HFFc6 (cell line): ENCODE measurements at regions not wholly inside any gene's neighbourhood (a gene's known extent, or its start where the extent isn't known, plus 50 kb on each side); places are given as distances from the start of the nearest gene placed in this dataset.

Experiments
- DNase-seq: peaks from one replicate; pipeline ENCODE4 v3.0.0-alpha.2; 2018
- H3K27ac Mint-ChIP-seq: 2 replicates; pipeline ENCODE4 v1.8.0; 2020; ENCODE audit warnings: mild to moderate bottlenecking, mixed read lengths
- H3K27me3 Mint-ChIP-seq: 2 replicates; pipeline ENCODE4 v1.8.0; 2021; ENCODE audit warnings: mild to moderate bottlenecking, moderate library complexity, mixed read lengths; ENCODE audit not compliant: insufficient read depth
- H3K36me3 Mint-ChIP-seq: 2 replicates; pipeline ENCODE4 v1.8.0; 2021; ENCODE audit warnings: low read depth, mixed read lengths
- H3K4me1 Mint-ChIP-seq: 2 replicates; pipeline ENCODE4 v1.8.0; 2020; ENCODE audit warnings: low read depth, mixed read lengths
- H3K4me3 Mint-ChIP-seq: 2 replicates; pipeline ENCODE4 v1.8.0; 2020; ENCODE audit warnings: mild to moderate bottlenecking, moderate library complexity, mixed read lengths
- H3K9me3 Mint-ChIP-seq: 2 replicates; pipeline ENCODE4 v1.8.0; 2020; ENCODE audit warnings: mild to moderate bottlenecking, mixed read lengths
- CTCF ChIP-seq: fragments of 200-600 bp; sonication (generic); IDR thresholded peaks from 2 replicates; pipeline ENCODE4 v1.5.0; 2021; ENCODE audit warnings: antibody characterized with exemption, mild to moderate bottlenecking

- TF ChIP-seq CTCF: no peak
- DNase-seq: no peak
- H3K27ac Mint-ChIP-seq: no peak overlapping the region
- no peaks in the 10 kb centered on the region for H3K9me3 Mint-ChIP-seq
- no peaks in the 10 kb centered on the region for H3K36me3 Mint-ChIP-seq
- H3K27me3 Mint-ChIP-seq: no peaks in the 10 kb centered on the region; the same call in 1 of the 2 replicates
- no peak overlapping the region for H3K4me3 Mint-ChIP-seq
- H3K4me1 Mint-ChIP-seq: peaks cover 14% of the 10 kb centered on the region
These were observed 644.3 kb downstream of the IRS1 start for GRCh38 chr2:226155093-226155875.

- TF ChIP-seq CTCF: no peak
- Mint-ChIP-seq H3K9me3 (no peaks in the 10 kb centered on the region), H3K36me3 (no peaks in the 10 kb centered on the region), H3K27ac (no peak overlapping the region), H3K27me3 (no peaks in the 10 kb centered on the region; the same call in 1 of the 2 replicates), H3K4me3 (no peak overlapping the region), H3K4me1 (peaks cover 9% of the 10 kb centered on the region)
- DNase-seq: no peak
These were observed 645.0 kb downstream of the IRS1 start for GRCh38 chr2:226154610-226155009.

GRCh38 chr2:226153553-226153952 lies 646.1 kb downstream of the IRS1 start:
- Mint-ChIP-seq H3K4me3 (no peak overlapping the region), H3K9me3 (no peaks in the 10 kb centered on the region), H3K36me3 (no peaks in the 10 kb centered on the region), H3K27ac (no peak overlapping the region), H3K4me1 (peaks cover 7% of the 10 kb centered on the region; the same call in 1 of the 2 replicates), H3K27me3 (no peaks in the 10 kb centered on the region; the same call in 1 of the 2 replicates)
- no peak for DNase-seq
- no peak for TF ChIP-seq CTCF

GRCh38 chr2:226151157-226151556 lies 648.5 kb downstream of the IRS1 start:
- peaks cover 7% of the 10 kb centered on the region; the same call in 1 of the 2 replicates for H3K4me1 Mint-ChIP-seq
- TF ChIP-seq CTCF: no peak
- H3K27ac Mint-ChIP-seq: no peak overlapping the region
- no peaks in the 10 kb centered on the region for H3K27me3 Mint-ChIP-seq
- H3K4me3 Mint-ChIP-seq: no peak overlapping the region
- no peaks in the 10 kb centered on the region for H3K36me3 Mint-ChIP-seq
- no peaks in the 10 kb centered on the region for H3K9me3 Mint-ChIP-seq
- DNase-seq: no peak

GRCh38 chr2:226143091-226143490 lies 656.5 kb downstream of the IRS1 start:
- no peak for DNase-seq
- H3K9me3 Mint-ChIP-seq: no peaks in the 10 kb centered on the region
- H3K4me3 Mint-ChIP-seq: no peak overlapping the region
- no peak for TF ChIP-seq CTCF
- no peak overlapping the region for H3K27ac Mint-ChIP-seq
- H3K36me3 Mint-ChIP-seq: no peaks in the 10 kb centered on the region
- H3K4me1 Mint-ChIP-seq: no peaks in the 10 kb centered on the region
- H3K27me3 Mint-ChIP-seq: no peaks in the 10 kb centered on the region
